ENCODE measurements at regions not wholly inside any gene's neighbourhood (a gene's known extent, or its start where the extent isn't known, plus 50 kb on each side); places are given as distances from the start of the nearest gene placed in this dataset.
"Not testable (repeated sequence)": the region's sequence is repeated elsewhere in the genome, so short reads cannot be mapped to it uniquely, and the experiment has no call there.

DNA sequence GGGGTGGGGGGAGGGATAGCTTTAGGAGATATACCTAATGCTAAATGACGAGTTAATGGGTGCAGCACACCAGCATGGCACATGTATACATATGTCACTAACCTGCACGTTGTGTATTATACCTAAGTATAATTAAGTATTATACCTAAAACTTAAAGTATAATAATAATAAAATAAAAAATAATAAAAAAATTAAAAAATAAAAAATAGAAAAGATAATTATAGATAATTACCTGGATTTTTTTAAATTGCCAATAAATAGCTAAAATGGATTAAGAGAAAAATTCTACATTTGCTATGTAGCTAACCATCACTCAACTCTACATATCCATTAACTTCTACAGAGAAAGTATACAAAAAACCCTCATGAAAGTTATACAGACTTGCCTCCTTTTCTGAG lies 747.3 kb downstream of the LRRIQ3 start:
- TF ChIP-seq ZNF8, ZFP30 (CRISPR knock-in tag; IDR thresholded peaks at IDR 0.05): not testable (repeated sequence)
- TF ChIP-seq, protein P1, sequence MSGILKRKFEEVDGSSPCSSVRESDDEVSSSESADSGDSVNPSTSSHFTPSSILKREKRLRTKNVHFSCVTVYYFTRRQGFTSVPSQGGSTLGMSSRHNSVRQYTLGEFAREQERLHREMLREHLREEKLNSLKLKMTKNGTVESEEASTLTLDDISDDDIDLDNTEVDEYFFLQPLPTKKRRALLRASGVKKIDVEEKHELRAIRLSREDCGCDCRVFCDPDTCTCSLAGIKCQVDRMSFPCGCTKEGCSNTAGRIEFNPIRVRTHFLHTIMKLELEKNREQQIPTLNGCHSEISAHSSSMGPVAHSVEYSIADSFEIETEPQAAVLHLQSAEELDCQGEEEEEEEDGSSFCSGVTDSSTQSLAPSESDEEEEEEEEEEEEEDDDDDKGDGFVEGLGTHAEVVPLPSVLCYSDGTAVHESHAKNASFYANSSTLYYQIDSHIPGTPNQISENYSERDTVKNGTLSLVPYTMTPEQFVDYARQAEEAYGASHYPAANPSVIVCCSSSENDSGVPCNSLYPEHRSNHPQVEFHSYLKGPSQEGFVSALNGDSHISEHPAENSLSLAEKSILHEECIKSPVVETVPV (CRISPR knock-in tag; IDR thresholded peaks at IDR 0.05): not testable (repeated sequence)
